ENCODE measurements at regions not wholly inside any gene's neighbourhood (a gene's known extent, or its start where the extent isn't known, plus 50 kb on each side); places are given as distances from the start of the nearest gene placed in this dataset.

- DNase-seq (ENCODE audit: low spot score), result no peak
- H3K36me3 Mint-ChIP-seq (ENCODE audit: low read depth, unreplicated experiment), result no peaks in the 10 kb centered on the region
- no peak overlapping the region for H3K4me3 Mint-ChIP-seq (ENCODE audit: unreplicated experiment)
- H3K27me3 Mint-ChIP-seq (ENCODE audit: unreplicated experiment), result no peaks in the 10 kb centered on the region
- H3K27ac Mint-ChIP-seq (ENCODE audit: unreplicated experiment), result no peak overlapping the region
- no peaks in the 10 kb centered on the region for H3K9me3 Mint-ChIP-seq (ENCODE audit: unreplicated experiment)
- no peak for TF ChIP-seq CTCF (IDR thresholded peaks at IDR 0.05; ENCODE audit: unreplicated experiment)
- H3K4me1 Mint-ChIP-seq (ENCODE audit: unreplicated experiment), result no peaks in the 10 kb centered on the region
These were observed 111.7 kb upstream of the MSX2 start for GRCh38 chr5:174612686-174613085.

GRCh38 chr5:174614500-174615135 is 109.8 kb upstream of the MSX2 start:
- no peak for DNase-seq (ENCODE audit: low spot score)
- H3K9me3 Mint-ChIP-seq (ENCODE audit: unreplicated experiment), result no peaks in the 10 kb centered on the region
- H3K36me3 Mint-ChIP-seq (ENCODE audit: low read depth, unreplicated experiment), result no peaks in the 10 kb centered on the region
- no peak overlapping the region for H3K4me3 Mint-ChIP-seq (ENCODE audit: unreplicated experiment)
- TF ChIP-seq CTCF (IDR thresholded peaks at IDR 0.05; ENCODE audit: unreplicated experiment), result no peak
- no peak overlapping the region for H3K27ac Mint-ChIP-seq (ENCODE audit: unreplicated experiment)
- H3K27me3 Mint-ChIP-seq (ENCODE audit: unreplicated experiment), result no peaks in the 10 kb centered on the region
- peaks cover 7% of the 10 kb centered on the region for H3K4me1 Mint-ChIP-seq (ENCODE audit: unreplicated experiment)

GRCh38 chr5:174616036-174616435 is 108.3 kb upstream of the MSX2 start:
- Mint-ChIP-seq H3K4me3 (ENCODE audit: unreplicated experiment) (no peak overlapping the region), H3K9me3 (ENCODE audit: unreplicated experiment) (no peaks in the 10 kb centered on the region), H3K36me3 (ENCODE audit: low read depth, unreplicated experiment) (no peaks in the 10 kb centered on the region), H3K27ac (ENCODE audit: unreplicated experiment) (no peak overlapping the region), H3K27me3 (ENCODE audit: unreplicated experiment) (peaks cover 2% of the 10 kb centered on the region), H3K4me1 (ENCODE audit: unreplicated experiment) (peaks cover 7% of the 10 kb centered on the region)
- no peak for TF ChIP-seq CTCF (IDR thresholded peaks at IDR 0.05; ENCODE audit: unreplicated experiment)
- DNase-seq (ENCODE audit: low spot score), result no peak

GRCh38 chr5:174617285-174617684 is 107.1 kb upstream of the MSX2 start:
- no peaks in the 10 kb centered on the region for H3K36me3 Mint-ChIP-seq (ENCODE audit: low read depth, unreplicated experiment)
- DNase-seq (ENCODE audit: low spot score), result no peak
- no peak for TF ChIP-seq CTCF (IDR thresholded peaks at IDR 0.05; ENCODE audit: unreplicated experiment)

GRCh38 chr5:174617910-174618309 is 106.5 kb upstream of the MSX2 start:
- Mint-ChIP-seq H3K36me3 (ENCODE audit: low read depth, unreplicated experiment) (no peaks in the 10 kb centered on the region), H3K4me3 (ENCODE audit: unreplicated experiment) (no peak overlapping the region), H3K27ac (ENCODE audit: unreplicated experiment) (no peak overlapping the region), H3K9me3 (ENCODE audit: unreplicated experiment) (no peaks in the 10 kb centered on the region), H3K4me1 (ENCODE audit: unreplicated experiment) (peaks cover 7% of the 10 kb centered on the region), H3K27me3 (ENCODE audit: unreplicated experiment) (peaks cover 2% of the 10 kb centered on the region)
- DNase-seq (ENCODE audit: low spot score), result no peak
- no peak for TF ChIP-seq CTCF (IDR thresholded peaks at IDR 0.05; ENCODE audit: unreplicated experiment)

More at GRCh38 chr5:174617285-174617684, 107.1 kb upstream of the MSX2 start:
- no peaks in the 10 kb centered on the region for H3K9me3 Mint-ChIP-seq (ENCODE audit: unreplicated experiment)
- H3K4me3 Mint-ChIP-seq (ENCODE audit: unreplicated experiment), result no peak overlapping the region
- H3K27me3 Mint-ChIP-seq (ENCODE audit: unreplicated experiment), result peaks cover 2% of the 10 kb centered on the region
- no peak overlapping the region for H3K27ac Mint-ChIP-seq (ENCODE audit: unreplicated experiment)
- H3K4me1 Mint-ChIP-seq (ENCODE audit: unreplicated experiment), result peaks cover 7% of the 10 kb centered on the region
